Activated CD8-positive, alpha-beta memory T cell treated with anti-CD3 and anti-CD28 coated beads, Interleukin-2, amount 50 U/mL, for 4 hours (primary cell): ENCODE measurements at regions not wholly inside any gene's neighbourhood (a gene's known extent, or its start where the extent isn't known, plus 50 kb on each side); places are given as distances from the start of the nearest gene placed in this dataset.
"Not testable (repeated sequence)": the region's sequence is repeated elsewhere in the genome, so short reads cannot be mapped to it uniquely, and the experiment has no call there.

Experiments used
- DNase-seq: peaks from one replicate; pipeline ENCODE4 v3.0.0-alpha.2; 2020

DNA sequence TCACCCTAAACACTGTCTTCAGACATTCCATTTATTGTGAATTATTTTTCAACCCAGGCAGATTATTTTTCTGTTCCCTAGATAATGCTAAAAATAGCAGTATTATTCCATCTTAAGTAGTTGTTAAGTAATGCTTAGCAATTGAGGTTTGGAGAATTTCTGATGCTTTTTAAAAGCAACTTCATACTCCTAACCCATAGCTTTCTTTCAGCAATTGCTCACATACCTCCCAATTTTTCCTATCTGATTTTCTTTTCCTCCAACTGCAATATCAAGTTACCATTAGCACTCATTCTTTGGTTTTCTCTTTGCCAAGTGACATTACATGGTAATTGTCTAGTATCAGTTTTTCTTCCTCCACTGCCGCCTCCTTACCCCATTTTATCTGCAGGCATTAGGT lies 104.7 kb downstream of the GPR85 start:
- no peak for DNase-seq

DNA sequence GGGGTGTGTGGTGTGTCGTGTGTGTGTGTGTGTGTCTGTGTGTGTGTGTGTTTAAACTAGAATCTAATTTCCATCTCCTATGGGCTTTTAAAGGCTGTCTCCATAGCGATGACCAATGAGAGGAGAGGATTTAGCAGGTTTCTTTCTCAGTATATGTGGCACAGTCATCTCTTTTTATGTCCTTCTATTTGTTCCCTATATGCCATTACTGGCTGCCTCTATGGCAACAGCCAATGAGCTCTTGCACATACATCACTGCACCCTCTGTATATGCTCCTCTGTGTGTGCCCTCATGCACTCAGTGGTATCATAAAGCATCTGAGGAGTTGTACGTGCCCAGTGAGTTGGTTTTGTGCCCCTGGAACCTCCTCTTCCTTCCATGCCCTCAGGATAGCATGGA lies 107.6 kb downstream of the GPR85 start:
- DNase-seq, result not testable (repeated sequence)

DNA sequence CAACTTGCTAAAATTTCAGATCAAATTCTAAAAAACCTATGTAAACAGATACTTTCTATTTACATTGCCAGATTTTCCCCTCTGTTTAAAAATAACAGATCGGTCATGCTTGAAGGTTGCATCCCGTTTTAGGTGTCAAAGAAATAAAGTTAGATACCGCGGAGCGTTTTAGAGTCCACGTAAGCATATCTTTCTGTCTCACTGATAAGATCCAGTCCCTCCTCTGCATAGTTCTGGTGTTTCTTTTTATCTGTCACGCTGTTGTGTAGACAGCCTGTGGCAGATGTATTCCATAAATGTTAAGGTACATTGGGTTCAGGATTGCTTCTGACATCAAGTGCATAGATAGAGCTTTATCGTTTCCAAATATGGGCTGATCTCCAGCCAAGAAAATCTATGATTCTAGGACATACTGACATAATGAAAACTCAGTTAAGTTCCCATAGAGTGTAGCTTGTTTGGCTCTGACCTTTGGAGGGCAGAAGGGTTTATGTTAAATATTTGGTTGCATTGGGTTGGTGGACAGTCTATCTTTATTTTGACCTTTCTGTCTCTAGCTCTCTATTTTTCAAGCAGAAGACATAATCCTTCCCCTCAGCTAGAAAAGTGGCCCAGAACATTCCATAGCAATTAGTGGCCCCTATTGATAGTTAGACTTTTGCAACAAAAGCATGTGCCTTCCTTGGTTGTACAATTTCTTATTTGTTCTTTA lies 109.2 kb downstream of the GPR85 start:
- not testable (repeated sequence) for DNase-seq

DNA sequence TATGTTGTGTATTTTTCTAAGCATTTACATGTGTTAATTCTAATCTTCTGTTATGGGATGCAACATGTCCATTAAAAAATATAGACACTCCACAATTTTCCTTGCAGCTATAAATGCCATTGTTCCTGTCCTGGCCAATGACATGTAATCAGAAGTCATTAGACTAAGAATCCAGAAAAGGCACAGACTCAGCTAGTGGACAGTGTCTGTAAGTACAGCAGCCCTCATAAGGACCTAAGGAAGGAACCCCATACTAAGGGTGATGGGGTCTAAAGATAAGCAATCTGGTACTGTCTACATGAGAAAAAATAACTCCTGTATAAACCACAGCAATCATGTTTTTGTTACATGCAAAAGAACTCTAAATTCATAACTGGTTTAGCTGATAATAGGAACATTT lies 115.9 kb downstream of the GPR85 start:
- DNase-seq, result no peak

DNA sequence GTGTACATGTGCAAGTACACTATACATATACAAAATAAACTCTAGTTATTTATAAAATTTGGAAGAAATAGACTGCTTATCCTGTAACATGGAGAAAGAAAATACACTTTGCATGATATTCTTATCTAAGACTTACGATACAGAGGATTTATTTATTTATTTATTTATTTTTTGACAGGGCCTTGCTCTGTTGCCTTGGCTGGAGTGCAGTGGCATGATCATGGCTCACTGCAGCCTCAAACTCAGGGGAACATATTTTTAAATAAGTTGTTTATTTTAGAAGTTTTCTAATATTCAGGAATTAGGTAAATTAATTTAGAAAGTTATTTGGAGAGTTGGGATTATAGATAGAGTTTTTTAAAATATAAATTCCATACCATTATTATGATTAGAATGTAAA lies 116.7 kb downstream of the GPR85 start:
- DNase-seq, result no peak

DNA sequence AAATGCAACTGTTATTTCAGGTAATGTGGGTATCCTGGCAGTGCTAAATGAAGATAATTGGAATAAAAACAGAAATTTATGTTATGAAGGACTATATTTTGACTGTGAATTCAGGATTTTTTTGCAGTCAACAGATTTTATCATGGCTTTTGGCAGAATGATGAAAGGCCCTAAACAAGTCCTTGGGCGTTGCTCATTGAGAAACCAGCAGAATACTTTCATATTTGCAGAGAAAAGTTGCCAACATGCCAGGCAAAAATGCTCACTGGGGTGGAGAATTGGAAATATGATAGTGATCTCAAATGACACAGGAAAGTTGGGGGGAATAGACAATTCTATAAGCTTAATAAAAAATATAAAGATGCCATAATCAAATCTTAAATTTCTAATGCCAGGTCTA lies 121.1 kb downstream of the GPR85 start:
- no peak for DNase-seq

DNA sequence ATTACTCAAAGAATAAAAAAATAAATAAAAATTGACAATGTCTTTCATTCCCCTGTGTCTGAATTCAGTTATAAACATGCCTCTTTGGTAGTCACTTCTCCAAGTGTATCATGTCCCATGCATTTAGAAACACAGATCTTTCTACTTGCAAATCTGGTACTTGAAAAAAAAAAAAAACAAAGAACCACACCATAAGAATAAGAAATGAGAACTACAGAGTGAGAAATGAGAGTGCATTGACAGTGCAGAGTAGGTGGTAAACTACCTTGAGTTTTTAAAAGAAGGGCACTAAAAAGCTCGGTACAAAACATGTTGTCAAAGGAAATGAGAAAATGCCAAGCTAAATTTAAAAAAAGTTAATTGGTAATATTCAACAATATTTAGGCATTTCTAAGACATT lies 123.0 kb downstream of the GPR85 start:
- DNase-seq, result no peak

DNA sequence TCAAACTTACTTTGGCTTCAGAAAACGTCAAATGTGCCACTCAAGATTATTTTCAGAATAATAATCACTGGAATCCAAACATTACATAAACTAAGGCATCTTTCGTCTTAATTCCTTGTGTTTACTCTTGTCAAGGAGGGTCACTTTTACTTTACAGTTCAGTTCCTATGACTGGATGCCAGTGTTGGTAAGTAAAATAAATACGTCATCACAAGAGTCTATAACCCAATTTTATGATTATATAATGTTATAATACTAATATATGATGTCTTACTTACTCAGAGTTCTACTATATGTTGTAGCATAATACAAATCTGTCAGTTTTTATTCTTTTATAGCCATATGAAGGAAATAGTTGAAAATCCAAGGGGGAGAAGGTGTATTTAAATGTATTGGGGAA lies 123.8 kb downstream of the GPR85 start:
- no peak for DNase-seq

DNA sequence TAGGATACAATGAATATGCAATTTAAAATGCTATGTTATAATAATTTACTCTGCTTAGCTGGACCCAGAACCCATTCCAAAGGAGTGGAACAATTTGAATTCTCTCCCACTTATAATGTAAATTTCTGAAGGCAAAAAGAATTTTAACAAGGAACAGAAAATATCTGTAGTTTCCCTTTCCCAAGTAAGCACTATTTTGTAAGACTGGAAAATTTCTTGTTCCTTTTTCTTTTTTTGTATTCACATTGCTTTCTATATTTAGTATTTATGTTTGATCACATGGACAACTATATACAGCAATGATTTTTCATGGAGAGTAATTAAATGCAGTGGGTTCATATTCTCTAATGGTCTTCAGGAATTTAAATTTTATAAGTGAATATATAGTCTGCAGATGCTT lies 127.4 kb downstream of the GPR85 start:
- no peak for DNase-seq

DNA sequence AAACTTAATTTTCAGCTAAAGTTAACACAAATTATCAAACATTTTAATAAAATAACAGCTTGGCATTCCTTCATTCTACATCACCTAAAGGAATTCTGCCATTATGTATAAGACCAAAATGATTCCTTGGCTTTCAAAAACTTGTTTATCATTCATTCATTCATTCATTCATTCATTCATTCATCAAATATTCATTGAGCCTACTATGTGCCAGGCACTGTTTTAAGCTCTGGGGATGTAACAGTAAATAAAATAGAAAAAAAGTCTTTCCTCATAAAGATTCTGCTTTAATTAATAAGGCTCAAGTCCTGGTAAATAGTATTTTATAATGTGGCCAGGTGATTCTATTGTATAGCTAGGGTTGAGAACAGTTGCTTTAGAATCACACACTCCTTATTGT lies 127.9 kb downstream of the GPR85 start:
- DNase-seq, result no peak

DNA sequence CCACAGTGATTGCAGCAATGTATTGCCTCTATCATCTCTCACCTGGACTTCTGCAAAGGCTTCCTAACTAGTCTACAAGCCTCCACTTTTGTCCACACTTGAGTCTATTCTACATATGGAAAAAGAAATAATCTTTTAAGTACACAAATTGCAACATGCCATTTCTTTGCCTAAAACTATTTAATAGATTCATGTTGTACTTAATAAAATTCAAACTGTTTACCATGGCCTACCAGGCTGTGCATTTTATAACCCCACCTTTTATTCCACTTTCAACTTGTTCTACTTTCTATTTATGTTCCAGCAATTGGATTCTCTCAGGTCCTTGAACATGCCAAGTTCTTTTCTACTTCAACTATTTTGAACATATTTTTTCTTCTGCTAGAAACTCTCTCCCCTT lies 128.7 kb downstream of the GPR85 start:
- DNase-seq, result no peak

DNA sequence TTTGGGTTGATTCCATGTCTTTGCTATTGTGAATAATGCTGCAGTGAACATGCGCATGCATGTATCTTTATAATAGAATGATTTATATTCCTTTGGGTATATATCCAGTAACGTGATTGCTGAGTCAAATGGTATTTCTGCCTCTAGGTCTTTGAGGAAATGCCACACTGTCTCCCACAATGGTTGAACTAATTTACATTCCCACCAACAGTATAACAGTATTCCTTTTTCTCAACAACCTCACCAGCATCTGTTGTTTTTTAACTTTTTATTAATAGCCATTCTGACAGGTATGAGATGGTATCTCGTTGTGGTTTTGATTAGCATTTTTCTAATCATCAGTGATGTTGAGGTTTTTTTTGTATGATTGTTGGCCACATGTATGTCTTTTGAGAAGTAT lies 133.6 kb downstream of the GPR85 start:
- DNase-seq, result not testable (repeated sequence)

DNA sequence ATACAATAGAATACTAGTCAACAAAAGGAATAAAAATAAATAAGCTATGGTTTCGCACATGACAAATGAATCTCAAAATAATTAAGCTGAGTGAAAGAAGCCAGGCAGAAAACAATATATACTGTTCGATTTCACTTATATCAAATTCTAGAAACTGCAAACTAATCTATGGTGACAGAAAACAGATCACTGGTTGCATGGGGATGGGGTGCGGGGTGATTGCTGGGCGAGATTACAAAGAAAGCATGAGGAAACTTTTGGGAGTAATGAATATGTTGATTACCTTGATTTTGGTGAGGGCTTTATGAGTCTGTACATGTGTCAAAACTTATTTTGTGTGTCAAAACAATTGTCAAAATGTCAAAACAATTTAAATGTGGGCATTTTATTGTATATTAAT lies 135.6 kb downstream of the GPR85 start:
- no peak for DNase-seq

DNA sequence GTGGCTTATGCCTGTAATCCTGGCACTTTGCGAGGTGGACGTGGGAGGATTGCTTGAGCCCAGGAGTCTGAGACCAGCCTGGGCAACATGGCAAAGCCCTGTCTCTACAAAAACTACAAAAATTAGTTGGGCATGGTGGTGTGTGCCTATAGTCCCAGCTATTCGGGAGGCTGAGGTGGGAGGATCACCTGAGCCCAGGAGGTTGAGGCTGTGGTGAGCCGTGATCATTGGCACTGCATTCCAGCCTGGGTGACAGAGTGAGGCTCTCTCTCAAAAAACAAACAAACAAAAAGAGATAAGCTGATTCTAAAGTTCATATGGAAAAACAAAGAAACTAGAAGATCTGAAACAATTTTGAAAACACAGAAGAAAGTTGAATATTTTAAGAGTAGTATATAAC lies 136.9 kb downstream of the GPR85 start:
- not testable (repeated sequence) for DNase-seq

DNA sequence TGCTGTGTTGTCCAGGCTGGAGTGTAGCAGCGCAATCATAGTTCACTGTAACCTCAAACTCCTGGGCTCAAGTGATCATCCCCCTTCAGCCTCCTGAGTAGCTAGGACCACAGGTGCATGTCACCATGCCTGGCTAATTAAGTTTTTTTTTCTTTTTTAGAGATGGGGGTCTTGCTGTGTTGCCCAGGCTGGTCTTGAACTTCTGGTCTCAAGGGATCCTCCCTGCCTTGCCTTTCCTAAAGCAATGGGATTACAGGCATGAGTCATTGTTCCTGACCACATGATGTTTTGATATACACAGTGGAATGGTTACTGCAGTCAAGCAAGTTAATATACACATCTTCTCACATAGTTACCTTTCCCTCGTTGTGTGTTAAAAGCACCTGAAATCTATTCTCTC lies 140.3 kb downstream of the GPR85 start:
- no peak for DNase-seq

DNA sequence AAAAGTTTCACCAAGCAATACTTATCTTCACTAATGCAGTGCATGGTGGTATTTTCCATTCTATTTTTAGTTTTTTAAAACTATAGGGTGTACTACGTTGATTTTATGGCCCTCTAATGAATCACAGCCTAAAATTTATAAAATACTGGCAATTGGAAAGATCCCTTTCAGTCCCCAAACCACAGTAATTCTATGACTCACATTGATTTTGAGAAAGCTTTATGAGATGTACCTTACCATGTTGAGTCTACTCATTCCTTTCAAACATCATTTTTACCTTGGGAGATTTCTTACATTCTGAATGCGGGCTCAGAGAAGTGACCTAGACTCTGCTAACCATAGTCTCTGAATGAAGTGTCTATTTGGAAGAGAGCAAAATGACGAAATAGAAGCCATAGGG lies 141.6 kb downstream of the GPR85 start:
- DNase-seq, result no peak

DNA sequence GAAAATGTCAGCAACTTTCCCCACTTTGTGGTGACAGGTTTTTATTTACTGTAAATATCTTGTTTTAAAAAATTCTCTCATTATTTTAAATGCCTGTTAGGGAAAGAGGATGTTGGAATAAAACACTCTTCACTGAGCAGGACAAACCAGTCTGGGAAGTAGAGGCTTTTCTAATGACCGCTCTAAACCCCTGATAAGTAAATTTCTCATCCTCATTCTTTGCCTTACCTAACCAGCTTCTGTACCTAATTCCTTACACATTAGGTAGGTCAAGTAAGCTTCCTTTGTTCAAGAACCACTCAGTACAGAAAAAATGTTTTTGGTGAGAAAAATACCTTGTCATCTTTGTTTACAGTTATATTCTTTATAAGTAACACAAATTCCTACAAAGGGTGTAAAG lies 143.6 kb downstream of the GPR85 start:
- no peak for DNase-seq

DNA sequence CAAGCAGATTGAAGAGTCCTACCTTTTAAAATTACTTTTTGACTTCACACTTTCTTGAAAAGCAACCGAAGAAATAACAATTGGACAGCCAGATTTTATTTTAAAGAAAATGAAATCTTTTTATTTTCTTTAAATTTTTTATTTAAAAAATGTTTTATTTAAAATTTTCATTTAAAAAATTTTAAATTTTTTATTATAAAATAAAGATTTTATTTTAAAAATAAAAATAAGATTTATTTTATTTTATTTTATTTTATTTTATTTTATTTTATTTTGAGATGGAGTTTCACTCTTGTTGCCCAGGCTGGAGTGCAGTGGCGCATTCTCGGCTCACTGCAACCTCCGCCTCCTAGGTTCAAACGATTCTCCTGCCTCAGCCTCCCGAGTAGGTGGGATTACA lies 144.5 kb downstream of the GPR85 start:
- not testable (repeated sequence) for DNase-seq

DNA sequence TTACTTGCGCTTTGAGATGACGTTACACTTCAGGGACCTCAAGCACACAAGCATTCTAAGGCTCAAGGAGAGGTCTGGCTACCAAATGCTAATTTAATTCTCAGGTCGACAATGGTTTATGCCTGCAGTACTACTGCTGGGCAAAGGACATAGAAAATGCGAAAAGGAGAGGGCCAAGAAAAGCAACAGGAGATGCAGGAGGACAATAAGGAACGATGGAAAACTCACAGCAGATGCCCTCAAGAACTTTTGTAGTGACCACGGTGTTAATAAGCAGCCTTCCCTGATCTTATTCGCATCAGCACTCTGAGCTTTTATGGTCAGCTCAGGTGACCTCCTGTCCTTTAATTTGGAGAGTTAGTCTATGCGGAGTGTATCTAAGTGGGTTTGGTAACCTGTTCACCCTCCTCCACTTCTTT lies 146.3 kb downstream of the GPR85 start:
- no peak for DNase-seq

DNA sequence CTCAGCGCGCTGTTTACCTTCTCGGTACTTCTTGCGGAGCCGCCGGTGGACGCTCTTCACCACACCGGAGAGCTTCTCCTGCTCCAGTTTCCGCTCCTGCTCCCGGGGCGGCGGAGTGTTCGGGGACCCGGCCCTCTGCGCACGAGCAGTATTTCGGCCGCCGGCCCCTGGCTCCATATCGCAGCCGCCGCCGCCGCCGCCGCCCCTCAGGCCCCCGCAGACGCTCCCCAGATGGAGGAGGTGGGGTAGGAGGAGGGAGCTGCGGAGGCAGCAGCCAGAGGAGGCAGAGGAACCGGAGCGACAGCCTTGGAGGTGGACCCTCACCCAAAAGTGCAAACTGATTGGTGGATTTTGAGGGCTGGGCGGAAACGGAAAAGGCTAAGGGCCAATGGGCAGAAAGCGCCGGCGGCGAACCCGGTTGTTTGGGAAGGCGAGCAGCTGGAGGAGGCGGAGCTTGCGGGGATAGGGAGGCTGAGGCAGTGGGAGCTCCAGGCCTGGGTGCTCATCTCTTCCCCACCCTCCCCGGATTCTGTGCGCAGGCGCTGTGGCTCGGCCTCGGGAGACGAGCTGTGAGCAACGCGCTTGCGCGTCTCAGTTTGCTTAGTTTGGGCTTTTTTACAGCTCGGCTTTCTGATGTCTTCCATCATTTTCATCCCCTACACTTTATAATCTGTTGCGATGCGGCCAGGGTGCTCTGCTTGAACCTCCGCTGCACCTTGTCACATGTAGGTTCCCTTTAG lies 146.9 kb downstream of the GPR85 start:
- DNase-seq, result peak; percentile 99

DNA sequence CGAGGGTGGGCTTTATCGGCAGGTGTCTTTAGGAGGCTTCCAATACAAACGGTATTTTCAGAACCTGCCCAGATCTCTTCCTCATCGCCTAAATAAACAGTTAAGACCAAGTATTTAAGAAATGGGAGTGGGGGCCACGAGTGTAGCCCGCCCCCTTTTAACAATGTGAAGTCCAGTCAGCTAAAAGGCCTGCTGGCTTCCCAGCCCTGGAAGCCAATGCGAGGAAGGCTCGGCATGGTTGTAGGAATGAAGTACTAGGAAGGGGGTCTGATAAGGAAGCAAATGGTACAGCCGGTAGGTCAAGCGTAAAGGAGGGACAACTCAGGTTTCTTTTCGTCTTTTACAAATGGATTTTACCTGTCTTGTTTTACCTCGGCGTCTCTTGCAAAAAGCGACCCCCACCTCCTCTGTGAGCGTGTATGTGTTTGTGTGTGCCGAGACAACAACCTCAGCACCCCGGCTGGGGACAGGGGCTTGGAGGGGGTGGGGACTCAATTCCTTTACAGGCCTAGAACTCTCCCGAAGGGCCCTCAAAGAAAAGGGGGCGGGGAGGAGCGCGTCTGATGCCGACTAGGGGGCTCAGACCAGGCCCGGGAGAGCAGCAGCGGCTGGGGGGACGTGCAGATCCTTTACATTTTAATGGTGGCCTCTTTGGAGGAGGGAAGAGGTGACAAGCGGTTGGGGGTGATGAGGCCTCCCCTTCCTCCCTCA lies 147.6 kb downstream of the GPR85 start:
- peak; percentile 43 for DNase-seq

DNA sequence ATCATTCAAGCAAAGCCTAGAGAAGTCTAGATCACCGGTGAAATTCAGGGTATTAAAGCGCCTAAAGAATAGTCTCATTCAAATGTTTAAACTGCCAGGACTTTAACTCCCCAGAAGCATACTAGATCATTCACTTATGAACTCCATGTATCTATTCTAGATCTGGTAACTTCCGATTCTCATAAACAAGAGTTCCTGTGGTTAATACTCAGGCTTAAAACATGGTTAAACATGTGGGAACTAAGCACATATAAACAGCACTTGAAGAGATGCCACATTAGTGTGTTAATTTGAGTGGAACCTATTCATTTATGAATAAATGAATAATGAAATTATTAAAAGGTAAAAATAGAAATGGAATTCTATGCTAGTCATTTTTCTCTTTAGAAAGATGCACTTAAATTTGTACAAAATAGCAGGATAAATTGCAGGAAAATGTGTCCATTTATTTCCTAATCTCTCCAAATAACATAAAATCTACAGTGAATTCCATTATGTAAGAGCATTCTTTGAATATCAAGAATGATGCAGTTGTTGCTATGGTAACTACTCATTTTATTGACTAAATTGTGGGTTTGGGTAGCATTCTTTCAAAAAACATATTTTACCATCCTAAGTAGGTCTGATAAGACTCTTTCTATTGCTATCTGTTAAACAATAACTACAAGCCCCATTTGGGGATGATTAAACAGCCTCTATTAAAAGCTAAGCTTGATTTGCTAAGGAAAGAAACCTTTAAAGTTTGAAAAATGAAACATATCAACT lies 147.6 kb upstream of the TMEM168 start:
- no peak for DNase-seq

DNA sequence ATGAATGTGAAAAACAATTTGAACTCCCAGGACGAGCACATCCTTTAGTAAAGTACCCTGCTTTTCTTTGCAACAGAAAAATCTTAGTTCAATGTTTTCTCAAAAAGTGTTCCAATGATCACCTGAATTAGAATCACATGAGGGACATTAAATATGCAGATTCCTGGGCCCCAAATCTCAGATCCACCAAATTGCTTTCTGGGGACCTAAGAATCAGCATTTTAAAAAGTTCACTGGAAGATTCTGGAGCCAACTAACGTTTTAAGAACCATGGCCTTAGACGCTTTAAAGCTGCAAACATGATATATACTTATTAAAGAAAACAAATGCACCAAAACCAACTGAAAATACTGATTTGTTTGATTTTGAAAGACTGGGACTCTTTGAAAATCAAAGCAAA lies 143.4 kb upstream of the TMEM168 start:
- DNase-seq, result no peak
